ENCODE measurements at regions not wholly inside any gene's neighbourhood (a gene's known extent, or its start where the extent isn't known, plus 50 kb on each side); places are given as distances from the start of the nearest gene placed in this dataset.

DNA sequence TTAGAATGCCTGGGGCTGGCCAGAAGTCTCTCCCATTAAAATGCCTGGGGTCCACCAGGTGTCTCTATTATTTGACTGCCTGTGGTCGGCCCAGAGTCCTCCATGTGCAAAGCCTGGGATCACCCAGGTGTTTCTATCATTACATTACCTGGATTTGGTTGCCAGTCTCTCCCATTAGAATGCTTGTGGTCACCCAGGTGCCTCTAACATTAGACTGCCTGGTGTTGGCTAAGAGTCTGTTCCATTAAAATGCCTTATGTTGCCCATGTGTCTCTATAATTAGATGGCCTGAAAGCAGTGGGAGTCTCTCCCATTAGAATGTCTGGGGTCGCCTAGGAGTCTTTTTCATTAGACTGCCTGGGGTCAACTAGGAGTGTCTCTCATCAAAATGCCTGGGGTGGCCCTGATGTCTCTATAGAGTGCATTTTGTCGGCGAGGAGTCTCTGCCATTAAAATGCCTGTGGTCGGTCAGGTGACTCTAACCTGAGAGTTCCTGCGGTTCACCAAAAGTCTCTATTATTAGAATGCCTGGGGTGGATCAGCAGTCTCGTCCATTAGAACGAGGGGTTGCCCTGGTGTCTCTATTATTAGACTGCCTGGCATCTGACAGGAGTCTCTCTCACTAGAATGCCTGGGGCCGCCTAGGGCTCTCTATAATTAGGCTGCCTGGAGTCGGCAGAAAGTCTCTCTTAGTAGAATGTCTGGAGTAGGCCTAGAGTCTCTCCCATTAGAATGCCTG lies 1540.5 kb downstream of the UQCRFS1 start:
- TF ChIP-seq CTCF (IDR thresholded peaks at IDR 0.05; ENCODE audit: low read depth, low read length, missing control alignments): no peak
- DNase-seq (ENCODE audit: extremely low read depth, low read depth): no peak

DNA sequence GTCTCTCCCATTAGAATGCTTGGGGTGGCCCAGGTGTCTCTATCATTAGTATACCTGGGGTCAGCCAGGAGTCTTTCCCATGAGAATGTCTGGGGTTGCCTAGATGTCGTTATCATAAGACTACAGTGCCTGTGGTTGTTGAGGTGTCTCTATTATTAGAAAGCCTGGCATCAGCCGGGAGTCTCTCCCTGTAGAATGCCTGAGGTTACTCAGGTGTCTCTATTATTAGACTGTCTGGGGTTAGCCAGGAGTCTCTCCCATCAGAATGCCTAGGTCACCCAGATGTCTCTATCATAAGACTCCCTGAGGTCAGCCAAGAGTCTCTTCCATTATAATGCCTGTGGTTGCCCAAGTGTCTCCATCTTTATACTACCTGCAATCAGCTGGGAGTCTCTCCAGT lies 1541.1 kb downstream of the UQCRFS1 start:
- DNase-seq (ENCODE audit: extremely low read depth, low read depth): no peak
- no peak overlapping the region for H3K4me3 ChIP-seq (replicated peaks; ENCODE audit: low read depth, low read length)
- TF ChIP-seq CTCF (IDR thresholded peaks at IDR 0.05; ENCODE audit: low read depth, low read length, missing control alignments): no peak

More for the DNA sequence above, 1540.5 kb downstream of the UQCRFS1 start:
- H3K4me3 ChIP-seq (replicated peaks; ENCODE audit: low read depth, low read length): no peak overlapping the region

- no peak for TF ChIP-seq CTCF (IDR thresholded peaks at IDR 0.05; ENCODE audit: low read depth, low read length, missing control alignments)
- DNase-seq (ENCODE audit: extremely low read depth, low read depth): no peak
- H3K4me3 ChIP-seq (replicated peaks; ENCODE audit: low read depth, low read length): no peak overlapping the region
Measured at GRCh38 chr19:27660428-27660827, 1552.5 kb downstream of the UQCRFS1 start.

- no peak for DNase-seq (ENCODE audit: extremely low read depth, low read depth)
- no peak for TF ChIP-seq CTCF (IDR thresholded peaks at IDR 0.05; ENCODE audit: low read depth, low read length, missing control alignments)
- H3K4me3 ChIP-seq (replicated peaks; ENCODE audit: low read depth, low read length): no peak overlapping the region
Measured at GRCh38 chr19:27657271-27658051, 1555.5 kb downstream of the UQCRFS1 start.

- no peak for DNase-seq (ENCODE audit: extremely low read depth, low read depth)
- no peak for TF ChIP-seq CTCF (IDR thresholded peaks at IDR 0.05; ENCODE audit: low read depth, low read length, missing control alignments)
- H3K4me3 ChIP-seq (replicated peaks; ENCODE audit: low read depth, low read length): no peak overlapping the region
Measured at GRCh38 chr19:27654266-27654990, 1558.5 kb downstream of the UQCRFS1 start.

DNA sequence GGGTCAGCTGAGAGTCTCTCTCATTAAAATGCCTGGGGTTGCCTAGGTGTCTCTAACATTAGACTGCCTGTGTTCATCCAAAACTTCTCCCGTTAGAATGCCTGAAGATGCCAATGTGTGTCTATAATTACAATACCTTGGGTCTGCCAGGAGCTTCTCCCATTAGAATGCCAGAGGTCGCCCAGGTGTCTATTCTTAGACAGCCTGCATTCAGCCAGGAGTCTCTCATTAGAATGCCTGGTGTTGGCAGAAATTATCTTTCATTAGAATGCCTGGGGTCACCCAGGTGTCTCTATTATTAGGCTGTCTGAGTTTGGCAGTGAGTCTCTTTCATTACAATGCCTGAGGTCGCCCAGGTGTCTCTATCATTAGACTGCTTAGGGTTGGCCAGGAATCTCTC lies 1560.2 kb downstream of the UQCRFS1 start:
- no peak for TF ChIP-seq CTCF (IDR thresholded peaks at IDR 0.05; ENCODE audit: low read depth, low read length, missing control alignments)
- DNase-seq (ENCODE audit: extremely low read depth, low read depth): no peak

More for the DNA sequence above, 1560.2 kb downstream of the UQCRFS1 start:
- H3K4me3 ChIP-seq (replicated peaks; ENCODE audit: low read depth, low read length): no peak overlapping the region
